ENCODE measurements at regions not wholly inside any gene's neighbourhood (a gene's known extent, or its start where the extent isn't known, plus 50 kb on each side); places are given as distances from the start of the nearest gene placed in this dataset.

DNA sequence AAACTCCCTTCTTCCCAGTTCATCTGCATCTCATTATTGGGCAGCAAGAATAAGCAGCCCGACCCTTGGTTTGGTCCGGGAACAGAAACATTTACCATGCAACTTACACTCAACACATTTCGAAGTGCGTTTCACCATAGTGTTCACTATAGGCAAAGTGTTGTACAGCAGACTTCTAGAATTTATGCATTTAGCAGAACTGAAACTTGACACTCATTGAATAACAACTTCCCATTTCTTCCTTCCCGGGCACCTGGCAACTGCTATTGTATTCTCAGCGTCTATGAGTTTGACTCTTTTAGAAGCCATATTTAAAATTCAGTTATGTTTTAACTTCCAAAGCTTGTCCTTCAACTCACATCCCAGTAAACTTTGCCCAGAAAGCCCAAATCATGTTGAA, 840.6 kb downstream of the NLGN4X start:
- WGBS (ENCODE audit: insufficient coverage, low coverage, missing lambda C conversion rate) = 0% methylated on average over 6 of the region's 6 CpGs
- DNase-seq (ENCODE audit: extremely low read depth in 1 of 4, low spot score in 3 of 4) (no peak), FAIRE-seq (no peak), ATAC-seq (no peak)
- POLR2A ChIA-PET = no interaction called here
- Histone ChIP-seq H3K27ac (ENCODE audit: extremely low read depth, low read depth, low read length) (no peak overlapping the region), H3K9me1 (ENCODE audit: control insufficient read depth, insufficient read depth, low read length) (no peaks in the 10 kb centered on the region), H3K4me2 (ENCODE audit: insufficient read depth, low read length) (no peak overlapping the region), H2AFZ (ENCODE audit: low read depth, low read length) (no peak overlapping the region), H3K36me3 (ENCODE audit: control insufficient read depth, insufficient read depth, low read length) (no peaks in the 10 kb centered on the region), H3K4me3 (no peak overlapping the region), H3K27me3 (ENCODE audit: control insufficient read depth in 2 of 2, insufficient read depth in 2 of 2, low read length in 2 of 2) (no peaks in the 10 kb centered on the region), H3K9ac (ENCODE audit: insufficient read depth in 1 of 2, low read depth in 2 of 2, low read length in 2 of 2) (no peak overlapping the region), H3K9me3 (replicated peaks; ENCODE audit: control insufficient read depth, insufficient read depth, low read depth, low read length) (no peaks in the 10 kb centered on the region), H3K4me1 (replicated peaks in 1 of 2; ENCODE audit: control insufficient read depth in 2 of 2, insufficient read depth in 2 of 2, low read length in 2 of 2) (no peaks in the 10 kb centered on the region), H4K20me1 (replicated peaks; ENCODE audit: control insufficient read depth, insufficient read depth, low read length) (no peaks in the 10 kb centered on the region), H3K79me2 (ENCODE audit: control insufficient read depth, insufficient read depth, low read length) (no peaks in the 10 kb centered on the region)
- intact Hi-C loops (cut with micrococcal nuclease) = no loop called here
- no TSS peak for BruUV-seq (replicated peaks)
- CTCF ChIA-PET (ENCODE audit: low intra/inter-chr PET ratio) = no interaction called here
- in situ Hi-C loops (cut with MboI) = no loop called here
- TF ChIP-seq FOXK2 (conservative IDR thresholded peaks at IDR 0.05 in 1 of 2, IDR thresholded peaks at IDR 0.05 in 1 of 2; ENCODE audit: low read depth in 2 of 2) (no peak), NCOA4 (IDR thresholded peaks at IDR 0.05; ENCODE audit: partially characterized antibody) (no peak), EP300 (IDR thresholded peaks at IDR 0.05; ENCODE audit: low read length) (no peak), MCM5 (IDR thresholded peaks at IDR 0.05; ENCODE audit: low read depth) (no peak), DMBX1 (CRISPR knock-in tag; IDR thresholded peaks at IDR 0.05; ENCODE audit: borderline replicate concordance) (no peak), XRCC3 (IDR thresholded peaks at IDR 0.05) (no peak), FOXA1 (IDR thresholded peaks at IDR 0.05; ENCODE audit: borderline replicate concordance) (no peak), KLF13 (tag; IDR thresholded peaks at IDR 0.05; ENCODE audit: borderline replicate concordance, low read depth) (no peak), GABPB1 (CRISPR knock-in tag; IDR thresholded peaks at IDR 0.05) (no peak), ZFPM2 (CRISPR knock-in tag; IDR thresholded peaks at IDR 0.05) (no peak), ZFP1 (CRISPR knock-in tag; IDR thresholded peaks at IDR 0.05) (no peak)
- TF ChIP-seq, protein P1, sequence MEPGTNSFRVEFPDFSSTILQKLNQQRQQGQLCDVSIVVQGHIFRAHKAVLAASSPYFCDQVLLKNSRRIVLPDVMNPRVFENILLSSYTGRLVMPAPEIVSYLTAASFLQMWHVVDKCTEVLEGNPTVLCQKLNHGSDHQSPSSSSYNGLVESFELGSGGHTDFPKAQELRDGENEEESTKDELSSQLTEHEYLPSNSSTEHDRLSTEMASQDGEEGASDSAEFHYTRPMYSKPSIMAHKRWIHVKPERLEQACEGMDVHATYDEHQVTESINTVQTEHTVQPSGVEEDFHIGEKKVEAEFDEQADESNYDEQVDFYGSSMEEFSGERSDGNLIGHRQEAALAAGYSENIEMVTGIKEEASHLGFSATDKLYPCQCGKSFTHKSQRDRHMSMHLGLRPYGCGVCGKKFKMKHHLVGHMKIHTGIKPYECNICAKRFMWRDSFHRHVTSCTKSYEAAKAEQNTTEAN (CRISPR knock-in tag; IDR thresholded peaks at IDR 0.05) = no peak
- TF ChIP-seq, protein P2, sequence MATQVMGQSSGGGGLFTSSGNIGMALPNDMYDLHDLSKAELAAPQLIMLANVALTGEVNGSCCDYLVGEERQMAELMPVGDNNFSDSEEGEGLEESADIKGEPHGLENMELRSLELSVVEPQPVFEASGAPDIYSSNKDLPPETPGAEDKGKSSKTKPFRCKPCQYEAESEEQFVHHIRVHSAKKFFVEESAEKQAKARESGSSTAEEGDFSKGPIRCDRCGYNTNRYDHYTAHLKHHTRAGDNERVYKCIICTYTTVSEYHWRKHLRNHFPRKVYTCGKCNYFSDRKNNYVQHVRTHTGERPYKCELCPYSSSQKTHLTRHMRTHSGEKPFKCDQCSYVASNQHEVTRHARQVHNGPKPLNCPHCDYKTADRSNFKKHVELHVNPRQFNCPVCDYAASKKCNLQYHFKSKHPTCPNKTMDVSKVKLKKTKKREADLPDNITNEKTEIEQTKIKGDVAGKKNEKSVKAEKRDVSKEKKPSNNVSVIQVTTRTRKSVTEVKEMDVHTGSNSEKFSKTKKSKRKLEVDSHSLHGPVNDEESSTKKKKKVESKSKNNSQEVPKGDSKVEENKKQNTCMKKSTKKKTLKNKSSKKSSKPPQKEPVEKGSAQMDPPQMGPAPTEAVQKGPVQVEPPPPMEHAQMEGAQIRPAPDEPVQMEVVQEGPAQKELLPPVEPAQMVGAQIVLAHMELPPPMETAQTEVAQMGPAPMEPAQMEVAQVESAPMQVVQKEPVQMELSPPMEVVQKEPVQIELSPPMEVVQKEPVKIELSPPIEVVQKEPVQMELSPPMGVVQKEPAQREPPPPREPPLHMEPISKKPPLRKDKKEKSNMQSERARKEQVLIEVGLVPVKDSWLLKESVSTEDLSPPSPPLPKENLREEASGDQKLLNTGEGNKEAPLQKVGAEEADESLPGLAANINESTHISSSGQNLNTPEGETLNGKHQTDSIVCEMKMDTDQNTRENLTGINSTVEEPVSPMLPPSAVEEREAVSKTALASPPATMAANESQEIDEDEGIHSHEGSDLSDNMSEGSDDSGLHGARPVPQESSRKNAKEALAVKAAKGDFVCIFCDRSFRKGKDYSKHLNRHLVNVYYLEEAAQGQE (IDR thresholded peaks at IDR 0.05; ENCODE audit: borderline replicate concordance) = no peak
- TF ChIP-seq, protein P2 (CRISPR knock-in tag; IDR thresholded peaks at IDR 0.05; ENCODE audit: low read depth) = no peak
- TF ChIP-seq, protein P3, sequence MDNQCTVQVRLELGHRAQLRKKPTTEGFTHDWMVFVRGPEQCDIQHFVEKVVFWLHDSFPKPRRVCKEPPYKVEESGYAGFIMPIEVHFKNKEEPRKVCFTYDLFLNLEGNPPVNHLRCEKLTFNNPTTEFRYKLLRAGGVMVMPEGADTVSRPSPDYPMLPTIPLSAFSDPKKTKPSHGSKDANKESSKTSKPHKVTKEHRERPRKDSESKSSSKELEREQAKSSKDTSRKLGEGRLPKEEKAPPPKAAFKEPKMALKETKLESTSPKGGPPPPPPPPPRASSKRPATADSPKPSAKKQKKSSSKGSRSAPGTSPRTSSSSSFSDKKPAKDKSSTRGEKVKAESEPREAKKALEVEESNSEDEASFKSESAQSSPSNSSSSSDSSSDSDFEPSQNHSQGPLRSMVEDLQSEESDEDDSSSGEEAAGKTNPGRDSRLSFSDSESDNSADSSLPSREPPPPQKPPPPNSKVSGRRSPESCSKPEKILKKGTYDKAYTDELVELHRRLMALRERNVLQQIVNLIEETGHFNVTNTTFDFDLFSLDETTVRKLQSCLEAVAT (IDR thresholded peaks at IDR 0.05) = no peak
